Spleen (tissue), 7 donors: ENCODE measurements at regions not wholly inside any gene's neighbourhood (a gene's known extent, or its start where the extent isn't known, plus 50 kb on each side); places are given as distances from the start of the nearest gene placed in this dataset.

Experiments used
- CTCF ChIP-seq, 11 experiments: fragments of 200-600 bp in 7 of 11; fragments of 450-650 bp in 4 of 11; sonication (generic) in 4 of 11; IDR thresholded peaks in 8 of 11; conservative IDR thresholded peaks in 3 of 11; 1 replicate in 7 of 11; 2 replicates in 4 of 11; pipeline versions ENCODE4 v1.4.0 to v1.8.0; 2016 to 2021; ENCODE audit warnings: antibody characterized with exemption in 11 of 11, inconsistent platforms in 4 of 11, mild to moderate bottlenecking in 1 of 11
- POLR2A ChIP-seq, 3 donors: fragments of 450-650 bp; IDR thresholded peaks; one replicate each; pipeline ENCODE4 v1.5.1; 2017; ENCODE audit warnings: antibody characterized with exemption in 3 of 3, mild to moderate bottlenecking in 1 of 3
- POLR2AphosphoS5 ChIP-seq, 3 donors: sonication (generic); formaldehyde crosslinking; IDR thresholded peaks; one replicate each; pipeline ENCODE4 v1.5.1; 2017; ENCODE audit warnings: antibody characterized with exemption in 3 of 3
- donor health status: DM: no; HTN: no; CAD: no; lungs with moderate emphysema.
- donor health status: DM: no; HTN: no; CAD: no.
- donor health status: DM: no; HTN: no; CAD: no.

GRCh38 chr7:88597941-88598425 is 161.5 kb upstream of the ZNF804B start:
- no peak for TF ChIP-seq CTCF (IDR thresholded peaks at IDR 0.05 in 8 of 11, conservative IDR thresholded peaks at IDR 0.05 in 3 of 11)
- no peak for TF ChIP-seq POLR2AphosphoS5 (IDR thresholded peaks at IDR 0.05)
- no peak for TF ChIP-seq POLR2A (IDR thresholded peaks at IDR 0.05)
